ENCODE measurements at regions not wholly inside any gene's neighbourhood (a gene's known extent, or its start where the extent isn't known, plus 50 kb on each side); places are given as distances from the start of the nearest gene placed in this dataset.

GRCh38 chr4:35189988-35190613 is 1054.2 kb downstream of the ARAP2 start:
- no peak for TF ChIP-seq CTCF (conservative IDR thresholded peaks at IDR 0.05 in 1 of 2, IDR thresholded peaks at IDR 0.05 in 1 of 2; ENCODE audit: low read depth in 1 of 2, low read length in 2 of 2)
- TF ChIP-seq EZH2 (IDR thresholded peaks at IDR 0.05; ENCODE audit: low read length, missing control alignments): no peak

Measured in fibroblast of lung (primary cell).